ENCODE measurements at regions not wholly inside any gene's neighbourhood (a gene's known extent, or its start where the extent isn't known, plus 50 kb on each side); places are given as distances from the start of the nearest gene placed in this dataset.

- H3K9me3 Mint-ChIP-seq: no peaks in the 10 kb centered on the region
- H3K4me1 Mint-ChIP-seq: peaks cover 16% of the 10 kb centered on the region
- TF ChIP-seq CTCF (IDR thresholded peaks at IDR 0.05; ENCODE audit: unreplicated experiment in 3 of 3): no peak
- no peaks in the 10 kb centered on the region for H3K36me3 Mint-ChIP-seq (ENCODE audit: low read depth)
- H3K27me3 Mint-ChIP-seq (ENCODE audit: low read depth): peaks cover 4% of the 10 kb centered on the region
- H3K4me3 Mint-ChIP-seq: no peak overlapping the region
- no peak overlapping the region for H3K27ac Mint-ChIP-seq
These were observed 108.2 kb downstream of the CDC7 start for GRCh38 chr1:91608876-91609275.

- Mint-ChIP-seq H3K9me3 (no peaks in the 10 kb centered on the region), H3K36me3 (ENCODE audit: low read depth) (no peaks in the 10 kb centered on the region), H3K4me1 (peaks cover 11% of the 10 kb centered on the region), H3K4me3 (no peak overlapping the region), H3K27me3 (ENCODE audit: low read depth) (peaks cover 2% of the 10 kb centered on the region), H3K27ac (no peak overlapping the region)
- no peak for TF ChIP-seq CTCF (IDR thresholded peaks at IDR 0.05; ENCODE audit: unreplicated experiment in 3 of 3)
These were observed 108.9 kb downstream of the CDC7 start for GRCh38 chr1:91609551-91609950.

GRCh38 chr1:91610102-91610501, 109.5 kb downstream of the CDC7 start:
- no peaks in the 10 kb centered on the region for H3K36me3 Mint-ChIP-seq (ENCODE audit: low read depth)
- no peak for TF ChIP-seq CTCF (IDR thresholded peaks at IDR 0.05; ENCODE audit: unreplicated experiment in 3 of 3)
- H3K27ac Mint-ChIP-seq: peak overlapping the region in 2 of 3 experiments; percentile 26 to 66
- H3K4me1 Mint-ChIP-seq: peaks cover 6% of the 10 kb centered on the region
- no peaks in the 10 kb centered on the region for H3K9me3 Mint-ChIP-seq
- H3K27me3 Mint-ChIP-seq (ENCODE audit: low read depth): no peaks in the 10 kb centered on the region
- H3K4me3 Mint-ChIP-seq: no peak overlapping the region

GRCh38 chr1:91610789-91611188, 110.1 kb downstream of the CDC7 start:
- TF ChIP-seq CTCF (IDR thresholded peaks at IDR 0.05; ENCODE audit: unreplicated experiment in 3 of 3): no peak
- Mint-ChIP-seq H3K9me3 (no peaks in the 10 kb centered on the region), H3K27ac (peak overlapping the region in 2 of 3 experiments; percentile 49 to 66), H3K27me3 (ENCODE audit: low read depth) (no peaks in the 10 kb centered on the region), H3K4me1 (peaks cover 6% of the 10 kb centered on the region), H3K36me3 (ENCODE audit: low read depth) (no peaks in the 10 kb centered on the region), H3K4me3 (no peak overlapping the region)

- H3K4me1 Mint-ChIP-seq: peaks cover 6% of the 10 kb centered on the region
- no peaks in the 10 kb centered on the region for H3K9me3 Mint-ChIP-seq
- no peak overlapping the region for H3K4me3 Mint-ChIP-seq
- H3K27ac Mint-ChIP-seq: peak overlapping the region in 1 of 3 experiments; percentile 49
- peaks cover 4% of the 10 kb centered on the region for H3K27me3 Mint-ChIP-seq (ENCODE audit: low read depth)
- H3K36me3 Mint-ChIP-seq (ENCODE audit: low read depth): no peaks in the 10 kb centered on the region
- TF ChIP-seq CTCF (IDR thresholded peaks at IDR 0.05; ENCODE audit: unreplicated experiment in 3 of 3): no peak
These were observed 110.8 kb downstream of the CDC7 start for GRCh38 chr1:91611483-91611917.

- no peak for TF ChIP-seq CTCF (IDR thresholded peaks at IDR 0.05; ENCODE audit: unreplicated experiment in 3 of 3)
- Mint-ChIP-seq H3K4me3 (no peak overlapping the region), H3K36me3 (ENCODE audit: low read depth) (no peaks in the 10 kb centered on the region), H3K9me3 (no peaks in the 10 kb centered on the region), H3K27ac (no peak overlapping the region), H3K4me1 (peaks cover 12% of the 10 kb centered on the region), H3K27me3 (ENCODE audit: low read depth) (peaks cover 8% of the 10 kb centered on the region)
These were observed 112.9 kb downstream of the CDC7 start for GRCh38 chr1:91613595-91613994.

Data from nephron (organoid).